ENCODE measurements at regions not wholly inside any gene's neighbourhood (a gene's known extent, or its start where the extent isn't known, plus 50 kb on each side); places are given as distances from the start of the nearest gene placed in this dataset.

DNA sequence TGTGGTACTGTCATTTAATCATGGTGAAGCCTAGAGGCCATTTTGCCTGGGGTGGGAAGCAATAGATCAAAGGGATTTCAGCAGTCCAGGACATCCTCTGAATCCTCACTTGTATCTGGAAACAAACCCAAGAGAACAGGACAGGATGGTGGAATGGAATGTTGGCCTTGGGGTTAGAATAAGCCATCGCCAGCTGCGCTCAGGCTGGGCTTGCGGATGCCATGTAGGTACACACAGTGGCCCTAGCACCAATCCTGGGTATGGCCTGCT lies 76.5 kb upstream of the ALDH1A3 start:
- TF ChIP-seq EZH2 (IDR thresholded peaks at IDR 0.05; ENCODE audit: borderline replicate concordance, insufficient read depth, low read depth, low read length, poor library complexity, severe bottlenecking) = no peak
- TF ChIP-seq, protein P1, sequence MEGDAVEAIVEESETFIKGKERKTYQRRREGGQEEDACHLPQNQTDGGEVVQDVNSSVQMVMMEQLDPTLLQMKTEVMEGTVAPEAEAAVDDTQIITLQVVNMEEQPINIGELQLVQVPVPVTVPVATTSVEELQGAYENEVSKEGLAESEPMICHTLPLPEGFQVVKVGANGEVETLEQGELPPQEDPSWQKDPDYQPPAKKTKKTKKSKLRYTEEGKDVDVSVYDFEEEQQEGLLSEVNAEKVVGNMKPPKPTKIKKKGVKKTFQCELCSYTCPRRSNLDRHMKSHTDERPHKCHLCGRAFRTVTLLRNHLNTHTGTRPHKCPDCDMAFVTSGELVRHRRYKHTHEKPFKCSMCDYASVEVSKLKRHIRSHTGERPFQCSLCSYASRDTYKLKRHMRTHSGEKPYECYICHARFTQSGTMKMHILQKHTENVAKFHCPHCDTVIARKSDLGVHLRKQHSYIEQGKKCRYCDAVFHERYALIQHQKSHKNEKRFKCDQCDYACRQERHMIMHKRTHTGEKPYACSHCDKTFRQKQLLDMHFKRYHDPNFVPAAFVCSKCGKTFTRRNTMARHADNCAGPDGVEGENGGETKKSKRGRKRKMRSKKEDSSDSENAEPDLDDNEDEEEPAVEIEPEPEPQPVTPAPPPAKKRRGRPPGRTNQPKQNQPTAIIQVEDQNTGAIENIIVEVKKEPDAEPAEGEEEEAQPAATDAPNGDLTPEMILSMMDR (IDR thresholded peaks at IDR 0.05) = no peak
